Ishikawa (cell line): ENCODE measurements at regions not wholly inside any gene's neighbourhood (a gene's known extent, or its start where the extent isn't known, plus 50 kb on each side); places are given as distances from the start of the nearest gene placed in this dataset.

Source experiments
- EGR1 ChIP-seq: IDR thresholded peaks from 2 replicates; pipeline ENCODE4 v1.6.1; 2012
- EP300 ChIP-seq: IDR thresholded peaks from 2 replicates; pipeline ENCODE4 v1.6.1; 2012; ENCODE audit warnings: borderline replicate concordance
- RAD21 ChIP-seq: IDR thresholded peaks from 2 replicates; pipeline ENCODE4 v1.6.1; 2012; ENCODE audit warnings: low read depth
- TAF1 ChIP-seq: IDR thresholded peaks from 2 replicates; pipeline ENCODE4 v1.6.1; 2012; ENCODE audit warnings: low read depth, mild to moderate bottlenecking
- TEAD4 ChIP-seq: IDR thresholded peaks from 2 replicates; pipeline ENCODE4 v1.6.1; 2012
- YY1 ChIP-seq: IDR thresholded peaks from 2 replicates; pipeline ENCODE4 v1.6.1; 2012; ENCODE audit warnings: low read depth
- TF ChIP-seq, protein P1 (sequence below): IDR thresholded peaks from 2 replicates; pipeline ENCODE4 v1.6.1; 2012; ENCODE audit warnings: low read depth, mild to moderate bottlenecking
- TF ChIP-seq, protein P2 (sequence below): IDR thresholded peaks from 2 replicates; pipeline ENCODE4 v1.6.1; 2012

DNA sequence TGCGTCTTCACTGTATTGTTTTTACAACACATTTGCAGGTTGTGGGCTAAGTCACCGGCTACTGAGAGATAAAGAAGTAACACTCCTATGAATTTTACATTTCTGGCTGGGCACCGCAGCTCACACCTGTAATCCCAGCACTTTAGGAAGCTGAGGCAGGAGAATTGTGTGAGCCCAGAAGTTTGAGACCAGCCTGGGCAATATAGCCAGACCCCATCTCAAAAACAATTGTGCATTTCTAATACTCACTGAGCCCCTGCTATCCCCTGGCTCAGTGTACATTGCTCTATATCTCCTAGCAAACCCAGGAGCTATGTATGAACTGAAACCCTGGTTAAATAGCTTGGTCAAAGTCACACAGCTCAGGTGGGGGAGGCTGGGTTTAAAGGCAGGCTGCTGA lies 108.7 kb downstream of the ZNF281 start:
- TF ChIP-seq TEAD4 (no peak), EP300 (no peak), YY1 (no peak), EGR1 (no peak), RAD21 (no peak), TAF1 (no peak)
- TF ChIP-seq, protein P1, sequence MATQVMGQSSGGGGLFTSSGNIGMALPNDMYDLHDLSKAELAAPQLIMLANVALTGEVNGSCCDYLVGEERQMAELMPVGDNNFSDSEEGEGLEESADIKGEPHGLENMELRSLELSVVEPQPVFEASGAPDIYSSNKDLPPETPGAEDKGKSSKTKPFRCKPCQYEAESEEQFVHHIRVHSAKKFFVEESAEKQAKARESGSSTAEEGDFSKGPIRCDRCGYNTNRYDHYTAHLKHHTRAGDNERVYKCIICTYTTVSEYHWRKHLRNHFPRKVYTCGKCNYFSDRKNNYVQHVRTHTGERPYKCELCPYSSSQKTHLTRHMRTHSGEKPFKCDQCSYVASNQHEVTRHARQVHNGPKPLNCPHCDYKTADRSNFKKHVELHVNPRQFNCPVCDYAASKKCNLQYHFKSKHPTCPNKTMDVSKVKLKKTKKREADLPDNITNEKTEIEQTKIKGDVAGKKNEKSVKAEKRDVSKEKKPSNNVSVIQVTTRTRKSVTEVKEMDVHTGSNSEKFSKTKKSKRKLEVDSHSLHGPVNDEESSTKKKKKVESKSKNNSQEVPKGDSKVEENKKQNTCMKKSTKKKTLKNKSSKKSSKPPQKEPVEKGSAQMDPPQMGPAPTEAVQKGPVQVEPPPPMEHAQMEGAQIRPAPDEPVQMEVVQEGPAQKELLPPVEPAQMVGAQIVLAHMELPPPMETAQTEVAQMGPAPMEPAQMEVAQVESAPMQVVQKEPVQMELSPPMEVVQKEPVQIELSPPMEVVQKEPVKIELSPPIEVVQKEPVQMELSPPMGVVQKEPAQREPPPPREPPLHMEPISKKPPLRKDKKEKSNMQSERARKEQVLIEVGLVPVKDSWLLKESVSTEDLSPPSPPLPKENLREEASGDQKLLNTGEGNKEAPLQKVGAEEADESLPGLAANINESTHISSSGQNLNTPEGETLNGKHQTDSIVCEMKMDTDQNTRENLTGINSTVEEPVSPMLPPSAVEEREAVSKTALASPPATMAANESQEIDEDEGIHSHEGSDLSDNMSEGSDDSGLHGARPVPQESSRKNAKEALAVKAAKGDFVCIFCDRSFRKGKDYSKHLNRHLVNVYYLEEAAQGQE = no peak
- TF ChIP-seq, protein P2, sequence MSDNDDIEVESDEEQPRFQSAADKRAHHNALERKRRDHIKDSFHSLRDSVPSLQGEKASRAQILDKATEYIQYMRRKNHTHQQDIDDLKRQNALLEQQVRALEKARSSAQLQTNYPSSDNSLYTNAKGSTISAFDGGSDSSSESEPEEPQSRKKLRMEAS = no peak
